GM18873 (cell line): ENCODE measurements at regions not wholly inside any gene's neighbourhood (a gene's known extent, or its start where the extent isn't known, plus 50 kb on each side); places are given as distances from the start of the nearest gene placed in this dataset.
"Not testable (repeated sequence)": the region's sequence is repeated elsewhere in the genome, so short reads cannot be mapped to it uniquely, and the experiment has no call there.

Experiments
- ATAC-seq: cut with Tn5 transposase; IDR thresholded peaks from one replicate; pipeline ENCODE4 v1.9.1; 2021; ENCODE audit warnings: mild to moderate bottlenecking, moderate library complexity, moderate number of reproducible peaks; ENCODE audit not compliant: unreplicated experiment, low FRiP score

GRCh38 chr2:228611171-228611570, 429.7 kb upstream of the SPHKAP start:
- ATAC-seq: no peak

DNA sequence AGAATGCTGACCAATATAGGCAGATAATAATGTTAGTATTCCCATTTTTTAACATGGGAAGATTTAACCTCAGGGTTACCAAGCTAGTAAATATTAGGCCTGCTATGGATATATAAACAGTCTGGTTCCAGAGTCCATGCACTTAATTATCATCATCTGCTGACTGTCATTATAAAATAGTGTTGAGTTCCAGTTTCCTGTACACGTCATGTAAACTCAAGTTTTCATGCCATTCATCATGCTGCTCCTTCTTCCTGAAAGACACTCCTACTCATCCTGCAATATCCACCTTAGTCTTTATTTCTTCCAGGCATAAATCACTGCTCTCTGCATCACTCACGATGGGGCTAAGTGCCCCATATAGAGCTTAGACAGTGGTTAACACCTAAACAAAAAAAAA, 420.8 kb upstream of the SPHKAP start:
- no peak for ATAC-seq

DNA sequence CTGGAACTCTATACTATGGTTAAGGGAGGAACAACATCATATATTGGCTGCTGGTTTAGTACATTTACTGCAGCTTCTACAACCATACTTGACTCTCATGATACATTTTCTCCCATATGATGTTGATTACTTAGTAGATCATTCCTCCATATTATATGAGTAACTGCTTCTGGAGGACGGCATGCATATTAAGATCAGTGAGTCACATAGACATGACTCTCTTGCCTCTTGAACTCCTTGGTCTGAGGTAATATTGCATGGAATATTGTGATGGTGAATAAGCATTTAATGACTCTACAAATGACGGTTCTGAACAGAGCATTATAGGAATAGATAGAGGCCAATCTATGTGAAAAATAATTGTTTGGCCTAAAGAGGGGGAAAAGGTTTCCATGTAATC, 418.8 kb upstream of the SPHKAP start:
- no peak for ATAC-seq

GRCh38 chr2:228599781-228600180, 418.3 kb upstream of the SPHKAP start:
- ATAC-seq: no peak

DNA sequence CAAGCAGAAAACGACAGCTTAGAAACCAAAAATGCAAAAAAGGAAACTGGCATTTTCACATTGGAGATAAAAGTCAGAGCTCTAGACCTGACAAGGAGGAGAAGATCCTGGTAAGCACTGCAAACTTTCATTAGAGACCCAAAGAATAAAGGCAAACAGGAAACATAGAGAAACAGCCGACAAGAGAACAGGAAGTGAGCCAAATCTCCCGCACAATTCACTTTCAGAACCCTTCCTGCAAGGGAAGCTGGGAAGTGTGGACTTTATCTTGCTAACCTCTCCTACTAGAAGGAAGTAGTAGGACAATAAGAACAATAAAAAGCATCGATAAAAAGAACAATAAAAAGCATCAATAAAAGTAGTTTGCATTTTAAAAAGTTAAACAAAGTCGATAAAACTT, 417.8 kb upstream of the SPHKAP start:
- ATAC-seq: no peak

DNA sequence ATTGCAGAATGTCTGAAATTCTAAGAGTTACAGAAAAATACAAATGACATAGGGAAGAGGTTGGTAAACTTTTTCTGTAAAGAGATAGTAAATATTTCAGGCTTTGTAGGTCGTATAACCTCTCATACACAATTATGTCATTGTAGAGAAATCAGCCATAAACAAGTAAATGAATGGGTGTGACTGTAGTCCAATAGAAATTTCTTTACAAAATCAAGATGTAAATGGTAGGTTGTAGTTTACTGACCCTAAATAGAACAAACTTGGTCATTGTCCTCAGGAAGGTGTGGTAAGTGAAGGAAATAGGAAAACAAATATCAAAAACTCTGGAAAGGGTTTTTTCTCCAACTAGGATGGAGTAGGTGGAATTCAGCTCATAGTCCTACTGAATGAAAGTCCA, 415.5 kb upstream of the SPHKAP start:
- ATAC-seq: no peak

GRCh38 chr2:228594012-228594411, 412.5 kb upstream of the SPHKAP start:
- no peak for ATAC-seq

DNA sequence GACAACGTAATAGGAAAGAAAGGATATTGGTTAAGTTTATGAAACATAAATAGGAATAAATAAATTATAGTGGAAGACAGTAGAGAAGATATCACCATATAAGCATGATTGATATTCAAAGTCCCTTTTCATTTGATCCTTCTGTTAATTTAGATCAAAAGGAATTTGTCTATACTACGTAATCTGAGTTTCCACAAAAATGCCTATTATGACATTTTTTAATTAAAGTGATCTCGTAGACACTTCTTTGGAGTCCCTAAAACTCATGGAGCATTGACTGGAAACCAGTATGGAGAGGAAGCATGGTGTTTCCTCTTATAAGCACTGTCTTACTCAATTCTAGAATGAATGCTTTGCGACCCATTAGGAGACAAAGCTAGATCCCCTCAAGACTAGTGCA, 411.4 kb upstream of the SPHKAP start:
- ATAC-seq: no peak

DNA sequence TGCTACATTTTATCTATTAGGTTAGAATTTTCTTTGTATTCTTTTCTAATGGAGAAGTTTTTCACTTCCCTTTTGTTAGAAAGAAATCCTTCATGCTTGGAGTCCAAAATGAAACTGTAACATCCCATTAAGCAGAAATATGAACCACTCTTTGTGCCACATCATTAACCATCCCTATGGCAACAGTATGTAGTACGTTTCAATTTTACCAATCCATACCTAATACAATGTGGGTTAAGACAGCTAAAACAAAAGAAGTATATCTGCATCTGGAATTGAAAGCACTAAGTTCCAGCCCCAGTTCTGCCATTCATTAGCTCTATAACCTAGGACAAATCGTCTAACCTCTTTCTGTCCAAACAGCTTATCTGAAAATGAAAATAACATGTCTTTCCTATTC, 409.2 kb upstream of the SPHKAP start:
- peak; percentile 93 for ATAC-seq

GRCh38 chr2:228589115-228589514, 407.6 kb upstream of the SPHKAP start:
- ATAC-seq: no peak

DNA sequence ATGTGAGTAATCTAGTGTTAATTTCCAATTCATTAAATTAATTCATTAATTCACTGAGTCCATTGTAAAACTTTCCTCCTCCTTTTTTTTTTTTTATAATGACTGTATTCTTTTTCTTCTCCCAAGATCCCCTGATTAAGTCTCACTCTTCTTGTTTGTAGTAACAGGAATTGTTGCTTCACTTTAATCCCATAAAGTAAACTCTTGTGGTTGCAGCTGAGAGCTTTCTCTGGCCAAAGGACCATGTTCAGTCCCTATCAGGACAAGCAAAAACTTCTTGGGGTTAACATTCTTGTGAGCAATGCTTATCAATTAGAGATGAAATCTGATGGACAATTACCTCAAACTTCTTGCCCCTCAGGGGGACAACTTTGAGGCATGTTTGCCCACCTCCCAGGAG, 400.2 kb upstream of the SPHKAP start:
- no peak for ATAC-seq

DNA sequence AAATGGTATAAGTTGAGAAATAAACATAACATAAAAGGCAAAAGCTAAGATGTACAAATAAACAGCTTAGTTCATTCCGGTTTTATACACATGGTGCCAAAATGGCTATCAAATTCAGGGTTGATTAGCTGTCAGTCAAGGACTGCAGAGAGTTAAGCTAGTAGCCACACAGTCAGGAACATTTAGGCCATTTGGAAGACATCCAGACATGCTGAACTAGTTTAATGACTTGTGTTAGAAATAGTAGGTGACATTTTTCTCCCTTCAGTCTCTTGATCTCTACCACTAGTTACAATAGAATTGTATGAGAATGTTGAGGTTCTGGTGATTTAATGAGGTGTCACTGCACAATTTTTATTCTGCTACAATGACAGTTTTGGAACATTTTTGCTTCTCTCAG, 394.4 kb upstream of the SPHKAP start:
- ATAC-seq: no peak

GRCh38 chr2:228568275-228568674, 386.8 kb upstream of the SPHKAP start:
- not testable (repeated sequence) for ATAC-seq

GRCh38 chr2:228561816-228562215, 380.3 kb upstream of the SPHKAP start:
- no peak for ATAC-seq

GRCh38 chr2:228559774-228560415, 378.4 kb upstream of the SPHKAP start:
- ATAC-seq: no peak

GRCh38 chr2:228556717-228557116, 375.2 kb upstream of the SPHKAP start:
- no peak for ATAC-seq

DNA sequence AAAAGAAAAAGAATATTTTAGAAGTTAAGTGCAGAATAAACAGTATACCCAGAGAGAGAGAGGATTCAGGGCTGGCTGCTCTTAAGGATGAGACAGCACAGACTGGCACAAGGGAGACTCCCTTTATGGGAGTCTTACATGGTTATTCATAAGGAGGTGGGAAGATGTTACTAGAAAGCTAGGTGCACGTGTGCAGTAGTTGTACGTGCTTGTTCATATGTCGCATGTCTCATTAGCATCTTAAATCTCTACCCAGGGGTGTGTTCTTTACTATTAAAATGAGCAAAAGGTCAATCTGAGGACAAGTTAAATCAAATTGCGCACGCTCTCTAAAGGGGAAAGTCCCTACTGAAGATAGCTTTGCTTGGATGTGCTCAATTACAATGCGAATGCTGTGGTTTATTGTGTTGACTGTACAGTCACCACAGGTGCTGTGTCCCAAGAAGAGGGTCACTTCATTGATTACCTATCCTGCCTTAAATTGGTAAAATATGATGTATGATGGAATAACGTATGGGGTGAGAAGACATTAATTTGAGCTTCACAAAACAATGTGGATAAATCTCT, 368.0 kb upstream of the SPHKAP start:
- ATAC-seq: no peak

DNA sequence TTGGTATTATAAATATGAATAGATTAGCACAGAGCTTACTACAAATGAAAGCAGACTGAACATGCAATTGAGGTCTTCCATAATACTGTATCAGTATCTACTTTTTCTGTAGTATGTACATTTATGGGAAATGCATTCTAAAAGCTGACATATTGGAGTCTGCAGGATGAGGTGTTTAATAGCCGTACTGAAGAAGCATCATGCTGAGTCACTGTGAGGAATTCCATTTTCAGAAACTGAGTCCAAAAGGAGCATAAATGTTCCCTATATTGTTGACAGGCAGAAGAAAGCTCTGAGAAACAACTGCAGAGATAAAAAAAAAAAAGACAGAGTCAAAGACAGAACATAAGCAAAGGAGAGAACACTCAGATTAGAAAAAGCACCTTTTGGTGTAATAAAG, 366.7 kb upstream of the SPHKAP start:
- no peak for ATAC-seq

GRCh38 chr2:228545748-228546145, 364.3 kb upstream of the SPHKAP start:
- no peak for ATAC-seq

DNA sequence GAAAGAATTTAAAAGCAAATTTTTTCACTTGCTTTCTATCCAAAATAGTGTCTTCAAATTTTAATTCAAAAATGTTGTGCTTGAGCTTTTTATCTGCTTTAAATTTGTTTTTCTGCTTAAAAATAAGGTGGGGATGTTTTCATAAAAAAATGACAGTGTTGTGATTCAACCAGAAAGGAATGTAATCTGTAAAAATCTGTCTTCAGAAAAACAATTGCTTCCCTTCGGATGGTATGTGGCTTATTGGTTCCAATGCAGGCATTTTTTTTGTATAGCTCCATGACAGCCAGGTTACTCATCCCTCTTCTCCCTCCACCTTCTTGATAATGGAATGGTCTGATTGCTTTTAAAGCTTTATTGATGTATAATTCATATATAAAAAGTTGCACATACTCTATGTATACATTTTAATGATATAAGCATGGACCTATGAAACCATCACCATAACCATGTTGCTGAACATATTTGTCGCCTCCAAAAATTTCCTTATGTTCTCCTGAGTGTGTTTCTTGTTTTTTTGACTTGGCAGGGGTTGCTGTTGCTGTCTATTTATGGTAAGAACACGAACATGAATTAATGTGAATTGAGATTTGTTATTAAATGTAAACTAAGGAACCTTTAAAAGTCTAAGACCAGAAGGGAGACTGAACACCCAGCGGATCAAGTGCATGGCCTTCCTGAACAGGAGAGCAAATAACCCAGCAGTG, 363.7 kb upstream of the SPHKAP start:
- ATAC-seq: no peak

- ATAC-seq: no peak
These were observed 361.6 kb upstream of the SPHKAP start for GRCh38 chr2:228543117-228543516.

GRCh38 chr2:228542277-228542676, 360.8 kb upstream of the SPHKAP start:
- ATAC-seq: no peak
